OCI-LY3 (cell line): ENCODE measurements at regions not wholly inside any gene's neighbourhood (a gene's known extent, or its start where the extent isn't known, plus 50 kb on each side); places are given as distances from the start of the nearest gene placed in this dataset.

Source experiments
- EZH2phosphoT487 ChIP-seq: fragments of 200-600 bp; shearing (Covaris generic); IDR thresholded peaks from 2 replicates; pipeline ENCODE4 v1.6.1; 2018; ENCODE audit warnings: antibody characterized with exemption, mixed run types, low read depth
- TF ChIP-seq, protein P1 (sequence below): fragments of 200-600, 300-600 bp; sonication (generic); IDR thresholded peaks from 2 replicates; pipeline ENCODE4 v1.5.1; 2014; ENCODE audit warnings: antibody characterized with exemption, low read length, low read depth

GRCh38 chr21:27584256-27584655 lies 617.4 kb upstream of the ADAMTS5 start:
- TF ChIP-seq, protein P1, sequence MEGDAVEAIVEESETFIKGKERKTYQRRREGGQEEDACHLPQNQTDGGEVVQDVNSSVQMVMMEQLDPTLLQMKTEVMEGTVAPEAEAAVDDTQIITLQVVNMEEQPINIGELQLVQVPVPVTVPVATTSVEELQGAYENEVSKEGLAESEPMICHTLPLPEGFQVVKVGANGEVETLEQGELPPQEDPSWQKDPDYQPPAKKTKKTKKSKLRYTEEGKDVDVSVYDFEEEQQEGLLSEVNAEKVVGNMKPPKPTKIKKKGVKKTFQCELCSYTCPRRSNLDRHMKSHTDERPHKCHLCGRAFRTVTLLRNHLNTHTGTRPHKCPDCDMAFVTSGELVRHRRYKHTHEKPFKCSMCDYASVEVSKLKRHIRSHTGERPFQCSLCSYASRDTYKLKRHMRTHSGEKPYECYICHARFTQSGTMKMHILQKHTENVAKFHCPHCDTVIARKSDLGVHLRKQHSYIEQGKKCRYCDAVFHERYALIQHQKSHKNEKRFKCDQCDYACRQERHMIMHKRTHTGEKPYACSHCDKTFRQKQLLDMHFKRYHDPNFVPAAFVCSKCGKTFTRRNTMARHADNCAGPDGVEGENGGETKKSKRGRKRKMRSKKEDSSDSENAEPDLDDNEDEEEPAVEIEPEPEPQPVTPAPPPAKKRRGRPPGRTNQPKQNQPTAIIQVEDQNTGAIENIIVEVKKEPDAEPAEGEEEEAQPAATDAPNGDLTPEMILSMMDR: no peak
- TF ChIP-seq EZH2phosphoT487: no peak
